SK-N-MC (cell line): ENCODE measurements at regions not wholly inside any gene's neighbourhood (a gene's known extent, or its start where the extent isn't known, plus 50 kb on each side); places are given as distances from the start of the nearest gene placed in this dataset.
"Not testable (repeated sequence)": the region's sequence is repeated elsewhere in the genome, so short reads cannot be mapped to it uniquely, and the experiment has no call there.

Source experiments
- DNase-seq: peaks from one replicate; pipeline ENCODE4 v3.0.0-alpha.2; 2011; ENCODE audit warnings: low read depth, low spot score
- H3K27ac ChIP-seq: fragments of 200-600 bp; sonication (generic); 2 replicates; pipeline ENCODE4 v1.5.1; 2016; ENCODE audit warnings: mixed run types
- H3K36me3 ChIP-seq: fragments of 200-600 bp; sonication (generic); 2 replicates; pipeline ENCODE4 v1.6.1; 2017; ENCODE audit warnings: antibody characterized with exemption, low read length, mixed read lengths; ENCODE audit not compliant: insufficient read depth
- H3K4me3 ChIP-seq: fragments of 200-600 bp; sonication (generic); 2 replicates; pipeline ENCODE4 v1.5.1; 2016
- H3K9ac ChIP-seq: fragments of 200-600 bp; sonication (generic); 2 replicates; pipeline ENCODE4 v1.8.0; 2017; ENCODE audit warnings: mixed run types, mixed read lengths; ENCODE audit not compliant: insufficient read length
- H3K9me3 ChIP-seq: fragments of 200-600 bp; sonication (generic); 2 replicates; pipeline ENCODE4 v1.6.1; 2017; ENCODE audit warnings: low read depth, mild to moderate bottlenecking, antibody characterized with exemption, low read length, moderate library complexity, mixed read lengths
- EZH2 ChIP-seq: fragments of 200-600 bp; sonication (generic); IDR thresholded peaks from one replicate; pipeline ENCODE4 v1.6.1; 2017; ENCODE audit warnings: antibody characterized with exemption
- FOXP2 ChIP-seq: optimal IDR thresholded peaks from 2 replicates; pipeline ENCODE3; 2011; ENCODE audit warnings: mild to moderate bottlenecking, moderate library complexity; ENCODE audit not compliant: insufficient read depth; ENCODE audit errors: extremely low read length, control extremely low read depth
- POLR2AphosphoS5 ChIP-seq: IDR thresholded peaks from 2 replicates; pipeline ENCODE4 v1.6.1; 2012; ENCODE audit warnings: mild to moderate bottlenecking, low read depth, low read length, borderline replicate concordance

GRCh38 chr1:196029410-196029809, 578.8 kb downstream of the KCNT2 start:
- Histone ChIP-seq H3K9ac (no peak overlapping the region), H3K27ac (no peak overlapping the region), H3K9me3 (no peaks in the 10 kb centered on the region), H3K36me3 (no peaks in the 10 kb centered on the region), H3K4me3 (no peak overlapping the region)
- TF ChIP-seq POLR2AphosphoS5 (no peak), FOXP2 (no peak), EZH2 (no peak)
- no peak for DNase-seq

- TF ChIP-seq POLR2AphosphoS5 = no peak
- TF ChIP-seq FOXP2 = no peak
- TF ChIP-seq EZH2 = no peak
- DNase-seq = no peak
- H3K9ac ChIP-seq = no peak overlapping the region
- H3K36me3 ChIP-seq = no peaks in the 10 kb centered on the region
- no peaks in the 10 kb centered on the region for H3K9me3 ChIP-seq
- no peak overlapping the region for H3K4me3 ChIP-seq
- H3K27ac ChIP-seq = no peak overlapping the region
Measured at GRCh38 chr1:196027127-196027526, 581.1 kb downstream of the KCNT2 start.

- DNase-seq, H3K9me3 ChIP-seq, H3K36me3 ChIP-seq, H3K9ac ChIP-seq, H3K27ac ChIP-seq, H3K4me3 ChIP-seq: not testable (repeated sequence)
Measured at GRCh38 chr1:196021174-196021573, 587.1 kb downstream of the KCNT2 start.

GRCh38 chr1:196009362-196009761, 598.9 kb downstream of the KCNT2 start:
- no peak for TF ChIP-seq POLR2AphosphoS5
- no peak for TF ChIP-seq FOXP2
- no peak for TF ChIP-seq EZH2
- Histone ChIP-seq H3K9ac (no peak overlapping the region), H3K4me3 (no peak overlapping the region), H3K9me3 (no peaks in the 10 kb centered on the region), H3K27ac (no peak overlapping the region), H3K36me3 (no peaks in the 10 kb centered on the region)
- no peak for DNase-seq

GRCh38 chr1:196007763-196008162, 600.5 kb downstream of the KCNT2 start:
- H3K4me3 ChIP-seq = no peak overlapping the region
- no peaks in the 10 kb centered on the region for H3K36me3 ChIP-seq
- H3K9ac ChIP-seq = no peak overlapping the region
- TF ChIP-seq FOXP2 (no peak), EZH2 (no peak), POLR2AphosphoS5 (no peak)
- no peaks in the 10 kb centered on the region for H3K9me3 ChIP-seq
- no peak overlapping the region for H3K27ac ChIP-seq
- no peak for DNase-seq

- H3K36me3 ChIP-seq = no peaks in the 10 kb centered on the region
- H3K4me3 ChIP-seq = no peak overlapping the region
- H3K9ac ChIP-seq = no peak overlapping the region
- H3K27ac ChIP-seq = no peak overlapping the region
- no peaks in the 10 kb centered on the region for H3K9me3 ChIP-seq
- no peak for DNase-seq
- TF ChIP-seq EZH2 = no peak
- no peak for TF ChIP-seq FOXP2
- TF ChIP-seq POLR2AphosphoS5 = no peak
Measured at GRCh38 chr1:196005426-196005825, 602.8 kb downstream of the KCNT2 start.

- DNase-seq, H3K27ac ChIP-seq, H3K36me3 ChIP-seq, H3K9me3 ChIP-seq, H3K9ac ChIP-seq, H3K4me3 ChIP-seq: not testable (repeated sequence)
Measured at GRCh38 chr1:196004388-196004787, 603.9 kb downstream of the KCNT2 start.

GRCh38 chr1:196002906-196003305, 605.3 kb downstream of the KCNT2 start:
- no peaks in the 10 kb centered on the region for H3K9me3 ChIP-seq
- no peak overlapping the region for H3K27ac ChIP-seq
- DNase-seq = no peak
- TF ChIP-seq POLR2AphosphoS5 = no peak
- TF ChIP-seq FOXP2 = no peak
- TF ChIP-seq EZH2 = no peak
- no peak overlapping the region for H3K9ac ChIP-seq
- no peaks in the 10 kb centered on the region for H3K36me3 ChIP-seq
- H3K4me3 ChIP-seq = no peak overlapping the region

- H3K27ac ChIP-seq, DNase-seq, H3K9me3 ChIP-seq, H3K4me3 ChIP-seq, H3K9ac ChIP-seq, H3K36me3 ChIP-seq: not testable (repeated sequence)
Measured at GRCh38 chr1:196002296-196002695, 605.9 kb downstream of the KCNT2 start.

GRCh38 chr1:196001188-196001587, 607.1 kb downstream of the KCNT2 start:
- no peak overlapping the region for H3K4me3 ChIP-seq
- H3K36me3 ChIP-seq = no peaks in the 10 kb centered on the region
- H3K9ac ChIP-seq = no peak overlapping the region
- no peaks in the 10 kb centered on the region for H3K9me3 ChIP-seq
- no peak for DNase-seq
- no peak overlapping the region for H3K27ac ChIP-seq
- TF ChIP-seq EZH2 (no peak), POLR2AphosphoS5 (no peak), FOXP2 (no peak)
